IPS-11a (cell line): ENCODE measurements at regions not wholly inside any gene's neighbourhood (a gene's known extent, or its start where the extent isn't known, plus 50 kb on each side); places are given as distances from the start of the nearest gene placed in this dataset.
"Not testable (repeated sequence)": the region's sequence is repeated elsewhere in the genome, so short reads cannot be mapped to it uniquely, and the experiment has no call there.

Source experiments
- H3K4me3 ChIP-seq: one replicate; pipeline ENCODE4 v1.5.1; 2013; ENCODE audit warnings: low read depth, low read length, control low read depth

- H3K4me3 ChIP-seq = no peak overlapping the region
Observed at GRCh38 chr12:92062539-92063493, 82.8 kb downstream of the BTG1 start.

- no peak overlapping the region for H3K4me3 ChIP-seq
Observed at GRCh38 chr12:92061061-92061460, 84.6 kb downstream of the BTG1 start.

DNA sequence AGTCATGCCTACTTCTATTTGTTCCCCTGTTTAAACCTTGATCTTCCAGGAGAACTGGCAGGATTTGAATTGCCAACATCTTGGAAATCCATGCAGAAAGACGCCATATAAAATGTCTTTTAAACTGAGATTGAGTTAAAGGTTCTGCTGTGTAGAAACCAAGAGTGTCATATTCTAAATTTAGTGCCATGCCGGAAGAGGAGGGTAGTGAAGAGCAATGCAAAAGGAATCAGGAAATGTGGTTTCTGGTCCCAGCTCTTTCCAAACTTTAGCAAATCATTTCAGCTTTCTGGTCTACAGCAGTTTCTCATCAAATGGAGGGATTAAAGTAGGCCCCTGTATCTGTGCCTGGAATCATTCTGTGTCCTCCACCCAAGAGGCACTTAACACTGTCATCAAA, 85.7 kb downstream of the BTG1 start:
- no peak overlapping the region for H3K4me3 ChIP-seq

- no peak overlapping the region for H3K4me3 ChIP-seq
Observed at GRCh38 chr12:92058664-92059063, 87.0 kb downstream of the BTG1 start.

- not testable (repeated sequence) for H3K4me3 ChIP-seq
Observed at GRCh38 chr12:92056756-92057155, 88.9 kb downstream of the BTG1 start.

- no peak overlapping the region for H3K4me3 ChIP-seq
Observed at GRCh38 chr12:92056290-92056689, 89.4 kb downstream of the BTG1 start.

GRCh38 chr12:92055877-92056276, 89.8 kb downstream of the BTG1 start:
- H3K4me3 ChIP-seq = no peak overlapping the region

DNA sequence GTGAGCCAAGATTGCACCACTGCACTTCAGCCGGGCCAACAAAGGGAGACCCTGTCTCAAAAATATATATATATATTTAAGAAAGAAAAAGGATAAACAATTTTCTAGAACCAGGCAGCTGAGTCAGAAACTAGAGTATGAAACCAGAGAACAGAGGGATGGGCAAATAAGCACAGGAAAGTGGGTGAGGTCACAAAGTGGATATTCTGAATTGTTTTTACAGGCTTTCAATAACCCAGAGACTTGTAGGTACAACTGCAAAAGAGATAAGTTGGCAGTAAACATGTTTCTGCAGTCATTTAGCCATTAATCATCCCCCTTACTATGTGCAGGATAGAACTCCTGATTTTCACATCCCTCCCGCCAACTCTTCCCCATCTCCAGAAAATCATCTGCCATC, 94.2 kb downstream of the BTG1 start:
- H3K4me3 ChIP-seq = no peak overlapping the region

- no peak overlapping the region for H3K4me3 ChIP-seq
Observed at GRCh38 chr12:92049403-92049802, 96.2 kb downstream of the BTG1 start.

GRCh38 chr12:92047393-92047826, 98.2 kb downstream of the BTG1 start:
- no peak overlapping the region for H3K4me3 ChIP-seq

- H3K4me3 ChIP-seq = no peak overlapping the region
Observed at GRCh38 chr12:92046557-92047392, 98.9 kb downstream of the BTG1 start.

GRCh38 chr12:92045852-92046251, 99.8 kb downstream of the BTG1 start:
- no peak overlapping the region for H3K4me3 ChIP-seq

DNA sequence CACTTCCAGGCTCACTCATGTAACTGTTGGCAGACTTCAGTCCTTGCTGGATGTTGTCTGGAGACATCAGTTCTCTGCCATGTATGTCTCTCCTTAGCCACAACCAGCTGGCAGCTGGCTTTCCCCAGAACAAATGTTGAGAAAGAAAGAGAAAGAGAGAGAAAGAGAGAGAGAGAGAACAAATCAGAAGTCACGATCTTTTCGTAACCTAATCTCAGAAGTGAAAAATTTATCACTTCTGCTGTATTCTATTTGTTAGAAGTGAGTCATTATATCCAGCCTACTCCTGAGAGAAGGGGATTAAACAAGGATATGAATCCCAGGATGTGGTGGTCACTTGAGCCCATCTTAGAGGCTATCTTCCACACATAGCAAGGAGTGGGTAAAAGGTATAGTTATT, 101.2 kb downstream of the BTG1 start:
- no peak overlapping the region for H3K4me3 ChIP-seq

GRCh38 chr12:92042791-92043531, 102.7 kb downstream of the BTG1 start:
- no peak overlapping the region for H3K4me3 ChIP-seq

DNA sequence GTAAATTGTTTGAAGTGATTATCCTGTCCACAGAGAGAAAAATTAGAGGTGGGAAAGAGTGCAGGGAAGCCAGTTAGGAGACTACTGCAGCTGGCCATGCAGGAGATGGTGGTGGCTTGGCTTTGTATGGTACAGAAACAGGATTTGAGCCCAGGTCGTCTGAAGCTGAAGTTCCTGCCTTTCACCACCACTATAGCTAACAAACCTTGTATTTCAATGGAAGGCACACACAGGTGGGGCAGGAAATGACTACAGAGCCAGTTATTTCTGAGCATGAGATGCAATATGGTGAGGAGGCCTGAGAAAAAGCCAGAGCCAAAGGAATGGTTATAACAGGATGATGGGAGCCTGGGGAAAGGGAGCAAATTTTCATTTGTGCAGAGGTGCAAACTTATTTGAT, 103.9 kb downstream of the BTG1 start:
- H3K4me3 ChIP-seq = no peak overlapping the region

DNA sequence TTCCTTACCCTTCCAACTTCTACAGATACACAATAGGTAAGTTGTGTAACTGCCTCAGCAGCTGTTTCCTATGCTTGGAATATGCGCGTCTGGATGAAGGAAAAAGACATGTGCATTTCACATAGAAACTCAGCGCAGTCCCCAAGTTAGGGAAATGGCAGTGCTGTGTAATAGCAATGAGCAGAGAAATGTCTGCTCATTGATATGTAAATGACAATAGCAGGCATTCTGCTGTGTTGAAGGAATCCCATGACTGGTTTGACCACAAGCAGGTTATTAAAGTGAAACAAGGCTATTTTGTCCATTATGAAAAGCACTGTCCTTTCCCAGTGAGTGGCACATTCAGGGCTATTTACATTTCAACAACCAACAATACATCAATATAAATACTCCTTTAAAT, 106.6 kb downstream of the BTG1 start:
- no peak overlapping the region for H3K4me3 ChIP-seq

DNA sequence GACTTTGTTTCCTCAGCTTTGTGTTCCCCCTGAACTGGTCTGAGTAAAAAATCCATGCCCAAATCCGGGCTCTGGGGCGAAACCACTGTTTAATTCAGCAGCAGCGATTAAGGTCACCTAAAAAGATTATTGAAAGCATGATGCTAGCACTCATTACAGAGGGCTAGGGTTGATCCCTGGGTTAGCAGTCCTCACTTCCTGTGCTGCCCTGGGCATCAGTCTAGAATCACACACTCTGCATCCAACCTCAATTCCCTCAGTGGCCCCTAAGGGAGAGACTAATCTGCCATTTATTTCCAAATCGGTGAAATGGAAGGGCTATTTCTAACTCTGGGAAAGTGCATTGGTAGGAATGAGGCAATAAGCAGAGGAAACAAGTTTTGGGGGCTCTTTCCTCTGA, 107.2 kb downstream of the BTG1 start:
- H3K4me3 ChIP-seq = no peak overlapping the region

DNA sequence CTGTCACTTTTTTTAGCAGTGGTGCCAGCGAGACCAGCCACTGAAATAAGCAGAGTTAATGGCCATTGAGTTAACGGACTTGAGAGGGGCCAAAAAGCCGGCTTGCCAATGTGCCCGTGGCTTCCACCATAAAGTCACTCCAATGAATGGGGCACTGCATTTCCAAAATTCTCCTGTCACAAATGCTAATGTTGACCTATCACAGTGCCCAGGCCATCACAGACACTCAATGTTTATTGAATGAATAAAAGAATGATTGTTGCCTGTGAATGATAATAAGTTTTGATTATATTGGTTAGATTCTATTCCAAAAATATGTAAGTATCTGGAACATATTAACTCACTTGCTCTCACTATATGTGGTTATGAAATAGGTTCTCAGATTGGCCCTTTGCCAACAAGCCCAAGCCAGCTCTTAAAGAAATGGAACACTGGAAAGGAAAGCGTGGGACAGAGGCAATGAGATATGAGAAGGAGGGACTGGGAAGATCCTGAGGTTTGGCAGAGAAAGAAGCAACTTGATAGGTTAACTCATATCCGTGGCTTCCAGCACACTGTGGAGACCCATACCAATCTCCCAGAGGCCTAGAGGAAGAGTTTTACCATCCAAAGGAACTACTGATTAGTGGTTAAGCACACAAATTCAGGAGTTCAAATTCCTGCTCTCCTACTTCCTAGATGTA, 108.7 kb downstream of the BTG1 start:
- no peak overlapping the region for H3K4me3 ChIP-seq

- H3K4me3 ChIP-seq = no peak overlapping the region
Observed at GRCh38 chr12:92036061-92036620, 109.5 kb downstream of the BTG1 start.

DNA sequence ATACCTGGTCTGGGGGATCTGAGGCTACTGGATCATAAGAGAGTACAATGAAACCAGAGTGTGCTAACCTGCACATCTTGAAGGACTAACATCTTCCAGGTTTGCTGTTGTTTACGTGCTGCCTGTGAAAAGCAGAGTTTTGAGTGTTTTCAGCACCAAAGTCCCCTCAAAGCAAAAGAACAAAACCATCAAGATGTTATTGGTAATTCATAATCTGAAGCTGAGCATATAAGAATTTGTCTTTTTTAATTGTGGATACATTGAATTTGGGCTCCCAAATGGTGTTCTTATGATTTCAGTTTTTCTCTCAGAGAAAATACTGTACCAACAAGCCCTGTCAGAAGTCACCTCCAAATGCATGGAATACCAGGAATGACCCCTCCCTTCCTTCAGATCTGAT, 110.2 kb downstream of the BTG1 start:
- H3K4me3 ChIP-seq = no peak overlapping the region
